GM12878 (cell line): ENCODE measurements at regions not wholly inside any gene's neighbourhood (a gene's known extent, or its start where the extent isn't known, plus 50 kb on each side); places are given as distances from the start of the nearest gene placed in this dataset.

Experiments used
- ATAC-seq: fragments of 200-7000 bp; cut with Tn5 transposase; 3 replicates; pipeline ENCODE4 v1.9.1; 2020; ENCODE audit warnings: mild to moderate bottlenecking, moderate library complexity
- BruUV-seq: library from RNA; stranded (reverse); fragments of 400-500 nt; replicated peaks from 2 replicates; lab custom pipeline; 2021; lab: Mats Ljungman, UMichigan
- CTCF ChIA-PET: fragments of 300-600 bp; sonication (Branson Sonifier 250); formaldehyde crosslinking; extraction: SDS; loops from one replicate; lab custom pipeline; 2021; ENCODE audit warnings: inconsistent platforms; lab: Yijun Ruan, JAX
- POLR2A ChIA-PET: fragments of 350-600 bp; formaldehyde crosslinking; extraction: SDS; loops from one replicate; lab custom pipeline; 2021; ENCODE audit warnings: inconsistent platforms; lab: Charles Lee
- RAD21 ChIA-PET: fragments of 300-600 bp; sonication (Branson Sonifier 250); formaldehyde crosslinking; loops from one replicate; lab custom pipeline; 2023; ENCODE audit warnings: antibody characterized with exemption; ENCODE audit not compliant: unreplicated experiment; lab: Charles Lee
- SMC1A ChIA-PET: fragments of 300-600 bp; sonication (Branson Sonifier 250); formaldehyde crosslinking; loops from one replicate; lab custom pipeline; 2023; ENCODE audit not compliant: unreplicated experiment, uncharacterized antibody; lab: Charles Lee
- DNase-seq: peaks from one replicate; pipeline ENCODE4 v3.0.0-alpha.2; 2011; ENCODE audit warnings: low read depth, low spot score
- FAIRE-seq: peaks from 3 replicates; lab custom pipeline; 2011; peaks lifted over from hg19 to GRCh38; lab: Jason Lieb, UNC
- H2AFZ ChIP-seq: 2 replicates; pipeline ENCODE4 v1.6.0; 2011; ENCODE audit warnings: low read depth, low read length, control low read depth; ENCODE audit not compliant: control insufficient read depth
- H3K27ac ChIP-seq: 2 replicates; pipeline ENCODE4 v1.5.1; 2011; ENCODE audit warnings: control low read depth; ENCODE audit not compliant: control insufficient read depth, insufficient read depth
- H3K27me3 ChIP-seq, 2 experiments: replicated peaks in 1 of 2; 2 replicates each; pipeline versions ENCODE4 v1.6.0 to v1.6.1; 2011; ENCODE audit warnings: low read length in 1 of 2; ENCODE audit not compliant: control insufficient read depth in 2 of 2, insufficient read depth in 2 of 2
- H3K36me3 ChIP-seq, 2 experiments: 2 replicates each; pipeline ENCODE4 v1.5.1; 2011; ENCODE audit warnings: low read length in 1 of 2; ENCODE audit not compliant: control insufficient read depth in 2 of 2, insufficient read depth in 2 of 2
- H3K4me1 ChIP-seq: 2 replicates; pipeline ENCODE4 v1.6.1; 2011; ENCODE audit warnings: mild to moderate bottlenecking, low read length, moderate library complexity, mixed read lengths; ENCODE audit not compliant: control insufficient read depth, insufficient read depth
- H3K4me2 ChIP-seq: 2 replicates; pipeline ENCODE4 v1.6.0; 2011; ENCODE audit warnings: control low read depth; ENCODE audit not compliant: control insufficient read depth, insufficient read depth
- H3K4me3 ChIP-seq: fragments of 200-600 bp; sonication (generic); 2 replicates; pipeline ENCODE4 v1.5.1; 2016
- H3K79me2 ChIP-seq: 2 replicates; pipeline ENCODE4 v1.6.0; 2011; ENCODE audit warnings: low read length; ENCODE audit not compliant: control insufficient read depth, insufficient read depth
- H3K9ac ChIP-seq: 2 replicates; pipeline ENCODE4 v1.8.0; 2011; ENCODE audit warnings: low read length, control low read depth, mixed read lengths; ENCODE audit not compliant: control insufficient read depth, insufficient read depth
- H3K9me3 ChIP-seq: replicated peaks from 3 replicates; pipeline ENCODE4 v1.5.1; 2011; ENCODE audit warnings: mild to moderate bottlenecking, low read length; ENCODE audit not compliant: control insufficient read depth, insufficient read depth
- H4K20me1 ChIP-seq: 2 replicates; pipeline ENCODE4 v1.6.0; 2011; ENCODE audit not compliant: control insufficient read depth, insufficient read depth
- BCL3 ChIP-seq: IDR thresholded peaks from 2 replicates; pipeline ENCODE4 v1.6.1; 2011; ENCODE audit warnings: borderline replicate concordance, low read depth, mild to moderate bottlenecking, moderate library complexity, low read length; ENCODE audit not compliant: insufficient read depth, poor library complexity, severe bottlenecking
- BCLAF1 ChIP-seq: fragments of 450-650 bp; IDR thresholded peaks from 2 replicates; pipeline ENCODE4 v1.6.1; 2017; ENCODE audit warnings: antibody characterized with exemption, mild to moderate bottlenecking, moderate library complexity
- BMI1 ChIP-seq: fragments of 450-650 bp; IDR thresholded peaks from 2 replicates; pipeline ENCODE4 v1.6.1; 2016; ENCODE audit warnings: mild to moderate bottlenecking, moderate library complexity, borderline replicate concordance
- BRCA1 ChIP-seq: IDR thresholded peaks from 2 replicates; pipeline ENCODE4 v1.6.1; 2011; ENCODE audit warnings: low read depth, low read length, improper control_type of control experiment
- CHD2 ChIP-seq: IDR thresholded peaks from 2 replicates; pipeline ENCODE4 v1.6.1; 2011; ENCODE audit warnings: low read depth, low read length, improper control_type of control experiment, borderline replicate concordance
- CTCF ChIP-seq, 3 experiments: IDR thresholded peaks in 2 of 3; conservative IDR thresholded peaks in 1 of 3; 2 replicates each; pipeline ENCODE4 v1.5.1; 2011; ENCODE audit warnings: low read depth in 3 of 3, low read length in 3 of 3, mild to moderate bottlenecking in 3 of 3, control low read depth in 2 of 3, moderate library complexity in 2 of 3, inconsistent platforms in 1 of 3, mixed read lengths in 1 of 3; ENCODE audit not compliant: control insufficient read depth in 2 of 3, insufficient read depth in 1 of 3; ENCODE audit errors: extremely low read depth in 1 of 3
- E2F8 ChIP-seq: fragments of 450-650 bp; IDR thresholded peaks from 2 replicates; pipeline ENCODE4 v1.6.1; 2018; ENCODE audit warnings: mild to moderate bottlenecking, low read depth, moderate library complexity; ENCODE audit not compliant: partially characterized antibody
- FOXK2 ChIP-seq: fragments of 450-650 bp; IDR thresholded peaks from 2 replicates; pipeline ENCODE4 v1.6.1; 2017; ENCODE audit warnings: mild to moderate bottlenecking, moderate library complexity
- MTA3 ChIP-seq: IDR thresholded peaks from 2 replicates; pipeline ENCODE4 v1.6.1; 2012; ENCODE audit warnings: low read length, inconsistent platforms, borderline replicate concordance
- NKRF ChIP-seq: fragments of 450-650 bp; conservative IDR thresholded peaks from 2 replicates; pipeline ENCODE4 v1.6.1; 2017; ENCODE audit warnings: mild to moderate bottlenecking, moderate library complexity
- YY1 ChIP-seq: IDR thresholded peaks from 2 replicates; pipeline ENCODE4 v1.6.1; 2011; ENCODE audit warnings: low read depth, mild to moderate bottlenecking, low read length
- ZNF274 ChIP-seq: IDR thresholded peaks from one replicate; pipeline ENCODE4 v1.8.0; 2011; ENCODE audit not compliant: insufficient read length, insufficient read depth
- WGBS: methylation state at CpG from one replicate; pipeline ENCODE4 v1.1.6; 2016; ENCODE audit warnings: low lambda C conversion rate; ENCODE audit not compliant: insufficient replicate concordance, insufficient coverage; ENCODE audit errors: missing lambda C conversion rate; 5-methylcytosine and 5-hydroxymethylcytosine counted together
- in situ Hi-C: fragments of 300-500 bp; cut with MboI; formaldehyde crosslinking; loops from 9 replicates; pipeline ENCODE4 v1.14.3; 2018; ENCODE audit warnings: mixed read lengths
- intact Hi-C: fragments of 100-400 bp; cut with micrococcal nuclease; formaldehyde crosslinking; loops from one replicate; pipeline ENCODE4 v1.14.2; 2022; ENCODE audit not compliant: unreplicated experiment

- no peaks in the 10 kb centered on the region for H3K79me2 ChIP-seq
- POLR2A ChIA-PET, result no interaction called here
- DNase-seq (no peak), FAIRE-seq (no peak), ATAC-seq (no peak)
- no peaks in the 10 kb centered on the region for H3K27me3 ChIP-seq
- no peaks in the 10 kb centered on the region; the same call in 2 of the 3 replicates for H3K9me3 ChIP-seq
- H3K4me3 ChIP-seq, result no peak overlapping the region
- no peak overlapping the region for H3K4me2 ChIP-seq
- H3K9ac ChIP-seq, result no peak overlapping the region
- no peak overlapping the region for H2AFZ ChIP-seq
- no peaks in the 10 kb centered on the region for H3K4me1 ChIP-seq
- 16% methylated on average over 15 of the region's 15 CpGs for WGBS
- no peaks in the 10 kb centered on the region for H3K36me3 ChIP-seq
- SMC1A ChIA-PET, result no interaction called here
- no peaks in the 10 kb centered on the region for H4K20me1 ChIP-seq
- no peak overlapping the region for H3K27ac ChIP-seq
- BruUV-seq, result no TSS peak
- CTCF ChIA-PET, result no interaction called here
- intact Hi-C loops (no loop called here), in situ Hi-C loops (no loop called here)
- RAD21 ChIA-PET, result no interaction called here
- TF ChIP-seq BCL3 (no peak), MTA3 (no peak), E2F8 (no peak), BCLAF1 (no peak), CTCF (IDR thresholded peaks at IDR 0.05 in 2 of 3, conservative IDR thresholded peaks at IDR 0.05 in 1 of 3; ENCODE audit: control insufficient read depth in 2 of 3, extremely low read depth in 1 of 3, insufficient read depth in 1 of 3, low read depth in 3 of 3, low read length in 3 of 3) (no peak), BMI1 (no peak), BRCA1 (no peak), ZNF274 (no peak), NKRF (no peak), FOXK2 (no peak), YY1 (no peak), CHD2 (no peak)
Measured at GRCh38 chr11:71071736-71072509, 180.5 kb downstream of the SHANK2 start.
